Spleen (tissue), 11 donors: ENCODE measurements at regions not wholly inside any gene's neighbourhood (a gene's known extent, or its start where the extent isn't known, plus 50 kb on each side); places are given as distances from the start of the nearest gene placed in this dataset.
A peak's percentile ranks its signal among the peaks of the same experiment; 100 is the strongest.

Experiments
- DNase-seq: peaks from one replicate; pipeline ENCODE4 v3.0.0-alpha.2; 2020
- H3K27ac ChIP-seq, 8 donors: fragments of 200-600 bp; sonication (generic) in 7 of 8; 1 replicate in 4 of 8; 2 replicates in 4 of 8; pipeline versions ENCODE4 v1.5.0 to v1.8.0; 2016 to 2021; ENCODE audit warnings: inconsistent platforms in 4 of 8, mild to moderate bottlenecking in 4 of 8, moderate library complexity in 1 of 8
- H3K27me3 ChIP-seq, 7 donors: fragments of 200-600 bp; sonication (generic) in 6 of 7; replicated peaks in 1 of 7; 1 replicate in 4 of 7; 2 replicates in 3 of 7; pipeline versions ENCODE4 v1.5.0 to v1.8.0; 2016 to 2021; ENCODE audit warnings: inconsistent platforms in 3 of 7, mild to moderate bottlenecking in 1 of 7
- H3K36me3 ChIP-seq, 6 donors: fragments of 200-600 bp; sonication (generic) in 5 of 6; 1 replicate in 4 of 6; 2 replicates in 2 of 6; pipeline versions ENCODE4 v1.5.0 to v1.8.0; 2016 to 2021; ENCODE audit warnings: inconsistent platforms in 2 of 6
- H3K4me1 ChIP-seq, 6 donors: fragments of 200-600 bp; sonication (generic) in 5 of 6; 1 replicate in 3 of 6; 2 replicates in 3 of 6; pipeline versions ENCODE4 v1.5.0 to v1.8.0; 2016 to 2021; ENCODE audit warnings: inconsistent platforms in 3 of 6
- H3K4me3 ChIP-seq, 8 donors: fragments of 200-600 bp; sonication (generic) in 7 of 8; 1 replicate in 4 of 8; 2 replicates in 4 of 8; pipeline versions ENCODE4 v1.5.0 to v1.8.0; 2016 to 2021; ENCODE audit warnings: inconsistent platforms in 4 of 8, mild to moderate bottlenecking in 4 of 8, moderate library complexity in 2 of 8
- H3K9me3 ChIP-seq, 8 donors: fragments of 200-600 bp; sonication (generic) in 7 of 8; 1 replicate in 4 of 8; 2 replicates in 4 of 8; pipeline versions ENCODE4 v1.5.0 to v1.8.0; 2016 to 2021; ENCODE audit warnings: inconsistent platforms in 4 of 8
- CTCF ChIP-seq, 11 experiments: fragments of 200-600 bp in 7 of 11; fragments of 450-650 bp in 4 of 11; sonication (generic) in 4 of 11; IDR thresholded peaks in 8 of 11; conservative IDR thresholded peaks in 3 of 11; 1 replicate in 7 of 11; 2 replicates in 4 of 11; pipeline versions ENCODE4 v1.4.0 to v1.8.0; 2016 to 2021; ENCODE audit warnings: antibody characterized with exemption in 11 of 11, inconsistent platforms in 4 of 11, mild to moderate bottlenecking in 1 of 11
- POLR2A ChIP-seq, 3 donors: fragments of 450-650 bp; IDR thresholded peaks; one replicate each; pipeline ENCODE4 v1.5.1; 2017; ENCODE audit warnings: antibody characterized with exemption in 3 of 3, mild to moderate bottlenecking in 1 of 3
- POLR2AphosphoS5 ChIP-seq, 3 donors: sonication (generic); formaldehyde crosslinking; IDR thresholded peaks; one replicate each; pipeline ENCODE4 v1.5.1; 2017; ENCODE audit warnings: antibody characterized with exemption in 3 of 3
- WGBS, 5 donors: extraction: QIAGEN DNeasy Blood & Tissue Kit in 3 of 5; methylation state at CpG; one replicate each; pipeline versions ENCODE4 v1.1.5 to v1.1.7; 2013 to 2018; 5-methylcytosine and 5-hydroxymethylcytosine counted together
- intact Hi-C: fragments of 100-400 bp; cut with DNase I; formaldehyde crosslinking; loops from one replicate; pipeline ENCODE4 v1.15.0; 2023; ENCODE audit warnings: low total_unique reads
- donor health status: healthy with polysubstance abuse.
- donor health status: DM: no; HTN: no; CAD: no; lungs with moderate emphysema.
- donor health status: DM: no; HTN: no; CAD: no.
- donor health status: Bipolar disorder and iron deficiency.
- donor health status: healthy.
- donor health status: DM: no; HTN: no; CAD: no.
- donor health status: DM: yes; HTN: yes; CAD: no.

- TF ChIP-seq CTCF (IDR thresholded peaks at IDR 0.05 in 8 of 11, conservative IDR thresholded peaks at IDR 0.05 in 3 of 11) (no peak), POLR2AphosphoS5 (IDR thresholded peaks at IDR 0.05) (no peak), POLR2A (IDR thresholded peaks at IDR 0.05) (no peak)
These were observed 141.5 kb upstream of the FBXL17 start for GRCh38 chr5:108523360-108523759.

GRCh38 chr5:108521841-108522506, 140.1 kb upstream of the FBXL17 start:
- H3K9me3 ChIP-seq, result peaks cover 0 to 14% (median 12%) of the 10 kb centered on the region in 8 donors
- peaks cover 0 to 21% (median 10%) of the 10 kb centered on the region in 6 donors for H3K4me1 ChIP-seq
- no peak for DNase-seq
- H3K36me3 ChIP-seq, result no peaks in the 10 kb centered on the region
- peaks cover 0 to 4% (median 0%) of the 10 kb centered on the region in 7 donors for H3K27me3 ChIP-seq
- peak overlapping the region in 2 of 8 donors; percentile 47 to 73 for H3K27ac ChIP-seq
- H3K4me3 ChIP-seq, result no peak overlapping the region
- intact Hi-C loops, result no loop called here
- 26 to 52% (median 47%) methylated on average over 4 of the region's 4 CpGs for WGBS, 5 donors
- TF ChIP-seq POLR2AphosphoS5 (IDR thresholded peaks at IDR 0.05) (no peak), CTCF (IDR thresholded peaks at IDR 0.05 in 8 of 11, conservative IDR thresholded peaks at IDR 0.05 in 3 of 11) (peak in 10 of 11 experiments; percentile 16 to 67 (median 54))

More at GRCh38 chr5:108523360-108523759, 141.5 kb upstream of the FBXL17 start:
- H3K9me3 ChIP-seq, result peaks cover 0 to 20% (median 16%) of the 10 kb centered on the region in 8 donors
- H3K27ac ChIP-seq, result no peak overlapping the region
- peaks cover 0 to 21% (median 10%) of the 10 kb centered on the region in 6 donors for H3K4me1 ChIP-seq
- H3K36me3 ChIP-seq, result no peaks in the 10 kb centered on the region
- no peak overlapping the region for H3K4me3 ChIP-seq
- no peak for DNase-seq
- intact Hi-C loops, result no loop called here
- no peaks in the 10 kb centered on the region for H3K27me3 ChIP-seq

GRCh38 chr5:108521011-108521700, 139.3 kb upstream of the FBXL17 start:
- intact Hi-C loops, result no loop called here
- DNase-seq, result no peak
- peak overlapping the region in 3 of 8 donors; percentile 11 to 73 (median 47) for H3K27ac ChIP-seq
- 19 to 31% (median 22%) methylated on average over 7 of the region's 7 CpGs for WGBS, 5 donors
- no peak overlapping the region for H3K4me3 ChIP-seq
- peaks cover 0 to 4% (median 0%) of the 10 kb centered on the region in 7 donors for H3K27me3 ChIP-seq
- H3K9me3 ChIP-seq, result peaks cover 0 to 6% (median 3%) of the 10 kb centered on the region in 8 donors
- H3K4me1 ChIP-seq, result peaks cover 0 to 21% (median 10%) of the 10 kb centered on the region in 6 donors
- TF ChIP-seq POLR2A (IDR thresholded peaks at IDR 0.05) (no peak), POLR2AphosphoS5 (IDR thresholded peaks at IDR 0.05) (no peak), CTCF (IDR thresholded peaks at IDR 0.05 in 8 of 11, conservative IDR thresholded peaks at IDR 0.05 in 3 of 11) (no peak)
- no peaks in the 10 kb centered on the region for H3K36me3 ChIP-seq

GRCh38 chr5:108516785-108517184, 134.9 kb upstream of the FBXL17 start:
- H3K9me3 ChIP-seq, result no peaks in the 10 kb centered on the region
- H3K27ac ChIP-seq, result no peak overlapping the region
- H3K36me3 ChIP-seq, result no peaks in the 10 kb centered on the region
- H3K27me3 ChIP-seq, result peaks cover 0 to 4% (median 0%) of the 10 kb centered on the region in 7 donors
- H3K4me3 ChIP-seq, result no peak overlapping the region
- peaks cover 0 to 11% (median 8%) of the 10 kb centered on the region in 6 donors for H3K4me1 ChIP-seq
- DNase-seq, result no peak
- TF ChIP-seq POLR2AphosphoS5 (IDR thresholded peaks at IDR 0.05), result no peak
- no peak for TF ChIP-seq CTCF (IDR thresholded peaks at IDR 0.05 in 8 of 11, conservative IDR thresholded peaks at IDR 0.05 in 3 of 11)
- intact Hi-C loops, result no loop called here
